ENCODE measurements at regions not wholly inside any gene's neighbourhood (a gene's known extent, or its start where the extent isn't known, plus 50 kb on each side); places are given as distances from the start of the nearest gene placed in this dataset.

DNA sequence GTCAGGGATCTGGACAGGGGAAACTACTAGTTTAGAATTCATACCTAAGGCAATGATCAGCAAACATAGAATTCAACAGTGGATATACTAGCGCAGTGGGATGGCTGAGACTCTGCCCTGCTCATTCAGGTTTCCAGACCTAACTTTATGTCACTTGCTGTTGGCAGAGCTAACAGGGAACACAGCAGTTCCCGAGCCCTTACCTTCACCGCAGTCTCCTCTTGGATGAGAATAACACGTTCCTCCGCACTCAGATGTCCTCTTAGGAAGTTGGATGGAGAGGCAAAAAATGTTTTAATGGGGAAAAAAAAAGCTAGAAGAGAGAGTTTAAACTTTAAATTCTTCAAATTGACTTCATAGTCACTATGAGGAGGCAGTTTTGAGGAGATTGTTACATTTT, 159.7 kb upstream of the FREM2 start:
- H3K27me3 Mint-ChIP-seq (ENCODE audit: low read depth), result peaks cover 9% of the 10 kb centered on the region
- intact Hi-C loops (cut with micrococcal nuclease), result no loop called here
- DNase-seq, result no peak
- H3K36me3 Mint-ChIP-seq (ENCODE audit: low read depth), result no peaks in the 10 kb centered on the region
- H3K27ac Mint-ChIP-seq, result no peak overlapping the region
- no peak overlapping the region for H3K4me3 Mint-ChIP-seq
- H3K9me3 Mint-ChIP-seq, result no peaks in the 10 kb centered on the region
- CTCF ChIA-PET, result no interaction called here
- no peaks in the 10 kb centered on the region for H3K4me1 Mint-ChIP-seq (ENCODE audit: low read depth)

DNA sequence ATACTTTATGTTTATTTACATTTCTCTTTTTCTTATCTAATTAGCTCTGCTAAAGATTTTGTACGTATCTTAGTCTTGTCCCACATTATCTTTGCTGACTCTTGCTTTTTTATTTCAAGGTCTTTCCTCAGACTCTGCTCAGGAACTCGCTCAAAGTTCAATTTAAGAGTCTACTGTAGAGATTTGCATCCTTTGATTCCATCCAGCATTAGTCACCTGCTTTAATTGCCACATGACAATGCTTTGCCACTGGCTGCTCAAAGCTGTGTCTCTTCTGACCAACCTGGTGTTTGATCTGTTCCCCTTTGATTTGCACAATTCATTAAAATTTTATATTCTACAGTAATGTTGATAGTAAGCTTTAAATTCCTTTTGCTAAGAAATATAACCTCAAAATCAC, 157.9 kb upstream of the FREM2 start:
- H3K36me3 Mint-ChIP-seq (ENCODE audit: low read depth), result no peaks in the 10 kb centered on the region
- H3K9me3 Mint-ChIP-seq, result no peaks in the 10 kb centered on the region
- no peaks in the 10 kb centered on the region for H3K4me1 Mint-ChIP-seq (ENCODE audit: low read depth)
- H3K27ac Mint-ChIP-seq, result no peak overlapping the region
- peaks cover 6% of the 10 kb centered on the region for H3K27me3 Mint-ChIP-seq (ENCODE audit: low read depth)
- intact Hi-C loops (cut with micrococcal nuclease), result no loop called here
- no peak for DNase-seq
- CTCF ChIA-PET, result interaction anchor here (0.7 kb wide), 1 partner anchor 1329 kb away, joined by 3 read pairs; no protein-coding TSS in a partner anchor
- no peak overlapping the region for H3K4me3 Mint-ChIP-seq

DNA sequence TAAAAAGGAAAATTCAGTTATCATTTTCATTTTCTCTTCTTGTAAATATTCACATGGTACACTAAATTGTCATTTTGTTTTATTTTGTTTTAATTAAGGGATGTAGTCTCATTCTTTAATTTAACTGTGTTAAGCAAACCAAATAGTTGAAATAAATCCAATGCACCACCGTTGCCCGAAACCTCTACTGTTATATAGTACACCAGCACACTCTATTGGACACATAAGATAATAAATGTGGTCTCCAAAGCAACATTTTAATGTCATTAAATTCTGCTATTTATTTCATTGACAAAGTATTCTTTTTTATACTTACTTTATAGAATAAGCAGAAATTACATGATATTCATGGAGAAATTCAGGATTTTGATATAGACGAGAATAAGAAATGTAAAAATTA, 156.4 kb upstream of the FREM2 start:
- no peak overlapping the region for H3K4me3 Mint-ChIP-seq
- H3K27ac Mint-ChIP-seq, result no peak overlapping the region
- H3K4me1 Mint-ChIP-seq (ENCODE audit: low read depth), result no peaks in the 10 kb centered on the region
- H3K36me3 Mint-ChIP-seq (ENCODE audit: low read depth), result no peaks in the 10 kb centered on the region
- CTCF ChIA-PET, result no interaction called here
- peaks cover 6% of the 10 kb centered on the region for H3K27me3 Mint-ChIP-seq (ENCODE audit: low read depth)
- intact Hi-C loops (cut with micrococcal nuclease), result no loop called here
- no peaks in the 10 kb centered on the region for H3K9me3 Mint-ChIP-seq
- DNase-seq, result no peak

GRCh38 chr13:38535261-38535660, 151.6 kb upstream of the FREM2 start:
- Mint-ChIP-seq H3K36me3 (ENCODE audit: low read depth) (no peaks in the 10 kb centered on the region), H3K4me3 (no peak overlapping the region), H3K9me3 (no peaks in the 10 kb centered on the region), H3K4me1 (ENCODE audit: low read depth) (no peaks in the 10 kb centered on the region), H3K27me3 (ENCODE audit: low read depth) (peaks cover 3% of the 10 kb centered on the region), H3K27ac (no peak overlapping the region)
- intact Hi-C loops (cut with micrococcal nuclease), result no loop called here
- CTCF ChIA-PET, result no interaction called here
- no peak for DNase-seq

DNA sequence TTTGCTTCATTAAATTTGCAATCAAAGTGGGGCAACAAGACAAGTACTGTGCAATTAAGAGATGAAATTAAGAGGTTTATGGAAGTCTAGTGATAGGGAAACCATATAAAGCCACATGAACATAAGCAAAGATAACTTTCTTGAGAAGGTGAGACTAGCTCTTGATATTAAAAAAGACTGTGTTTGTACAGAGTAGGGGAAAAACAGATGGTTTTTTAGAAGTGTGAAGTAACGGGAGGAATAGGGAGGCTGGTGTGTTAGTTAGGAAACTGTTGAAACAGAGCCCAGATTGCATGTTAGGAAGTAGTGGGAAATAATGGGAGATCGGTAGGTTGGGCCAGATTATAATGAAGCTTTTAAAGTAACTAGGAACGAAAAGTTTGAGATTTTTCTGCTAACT, 149.8 kb upstream of the FREM2 start:
- H3K9me3 Mint-ChIP-seq, result no peaks in the 10 kb centered on the region
- H3K4me3 Mint-ChIP-seq, result no peak overlapping the region
- H3K27me3 Mint-ChIP-seq (ENCODE audit: low read depth), result no peaks in the 10 kb centered on the region
- H3K27ac Mint-ChIP-seq, result no peak overlapping the region
- no peaks in the 10 kb centered on the region for H3K4me1 Mint-ChIP-seq (ENCODE audit: low read depth)
- no peaks in the 10 kb centered on the region for H3K36me3 Mint-ChIP-seq (ENCODE audit: low read depth)
- CTCF ChIA-PET, result no interaction called here
- intact Hi-C loops (cut with micrococcal nuclease), result no loop called here
- DNase-seq, result no peak

GRCh38 chr13:38538422-38538821, 148.5 kb upstream of the FREM2 start:
- intact Hi-C loops (cut with micrococcal nuclease), result no loop called here
- Mint-ChIP-seq H3K9me3 (no peaks in the 10 kb centered on the region), H3K4me3 (no peak overlapping the region), H3K4me1 (ENCODE audit: low read depth) (no peaks in the 10 kb centered on the region), H3K27me3 (ENCODE audit: low read depth) (no peaks in the 10 kb centered on the region), H3K27ac (no peak overlapping the region), H3K36me3 (ENCODE audit: low read depth) (no peaks in the 10 kb centered on the region)
- CTCF ChIA-PET, result no interaction called here
- DNase-seq, result no peak

DNA sequence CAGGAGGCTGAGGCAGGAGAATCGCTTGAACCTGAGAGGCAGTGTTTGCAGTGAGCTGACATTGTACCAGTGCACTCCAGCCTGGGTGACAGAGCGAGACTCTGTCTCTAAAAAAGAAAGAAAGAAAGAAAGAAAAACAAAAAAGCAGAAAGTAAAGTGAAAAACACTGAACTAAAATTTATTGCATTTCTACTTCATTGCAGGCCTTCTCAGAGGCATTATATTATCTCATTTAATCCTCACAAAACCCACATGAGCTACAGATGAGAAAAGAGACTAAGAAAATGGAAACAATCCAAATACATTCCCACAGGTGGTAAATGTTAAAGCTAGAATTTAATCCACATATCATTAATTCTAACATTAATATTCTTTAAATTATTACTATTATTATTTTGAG, 147.2 kb upstream of the FREM2 start:
- Mint-ChIP-seq H3K4me1 (ENCODE audit: low read depth) (no peaks in the 10 kb centered on the region), H3K4me3 (no peak overlapping the region), H3K27ac (no peak overlapping the region), H3K9me3 (no peaks in the 10 kb centered on the region), H3K36me3 (ENCODE audit: low read depth) (no peaks in the 10 kb centered on the region), H3K27me3 (ENCODE audit: low read depth) (no peaks in the 10 kb centered on the region)
- DNase-seq, result no peak
- intact Hi-C loops (cut with micrococcal nuclease), result no loop called here
- CTCF ChIA-PET, result no interaction called here

DNA sequence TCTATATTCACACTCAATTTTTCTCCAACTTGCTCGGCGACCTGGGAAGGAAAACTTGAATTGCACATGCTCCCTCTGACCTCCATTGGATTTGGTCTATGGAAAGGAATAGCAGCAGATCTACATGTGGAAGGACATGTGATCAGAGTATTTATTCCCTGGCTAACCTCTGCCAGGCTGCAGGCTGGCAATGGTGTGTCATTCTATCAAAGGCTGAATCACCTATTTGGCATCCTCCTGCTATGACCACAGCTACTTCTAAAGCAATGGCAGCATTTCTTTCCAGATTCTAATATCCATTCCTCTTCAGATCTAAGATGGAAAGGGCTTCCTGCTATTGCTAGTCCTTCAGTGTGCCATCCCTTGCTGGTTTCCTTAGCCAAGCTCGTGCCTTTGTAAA, 144.3 kb upstream of the FREM2 start:
- intact Hi-C loops (cut with micrococcal nuclease), result no loop called here
- no peaks in the 10 kb centered on the region for H3K4me1 Mint-ChIP-seq (ENCODE audit: low read depth)
- CTCF ChIA-PET, result no interaction called here
- H3K27me3 Mint-ChIP-seq (ENCODE audit: low read depth), result no peaks in the 10 kb centered on the region
- H3K27ac Mint-ChIP-seq, result no peak overlapping the region
- no peaks in the 10 kb centered on the region for H3K36me3 Mint-ChIP-seq (ENCODE audit: low read depth)
- no peak for DNase-seq
- H3K9me3 Mint-ChIP-seq, result no peaks in the 10 kb centered on the region
- H3K4me3 Mint-ChIP-seq, result no peak overlapping the region

DNA sequence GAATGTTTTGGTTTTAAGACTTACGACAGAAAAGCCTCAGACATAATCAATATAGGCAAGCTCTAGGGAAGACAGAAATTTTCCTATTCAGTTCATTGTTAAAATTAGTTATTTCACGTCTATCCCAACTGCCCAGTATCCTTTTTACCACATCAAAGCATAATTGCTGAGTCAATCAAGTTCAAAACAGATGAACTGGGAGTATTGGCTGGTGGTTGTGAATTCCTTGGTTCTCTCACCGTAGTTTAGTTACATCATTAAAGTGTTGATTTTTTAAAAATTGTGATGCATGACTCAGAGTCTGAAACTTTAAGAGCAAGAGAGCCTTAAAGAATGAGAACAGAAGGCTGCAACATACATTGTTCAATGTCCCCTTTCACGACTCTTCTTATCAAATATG, 143.3 kb upstream of the FREM2 start:
- Mint-ChIP-seq H3K27ac (no peak overlapping the region), H3K9me3 (no peaks in the 10 kb centered on the region), H3K27me3 (ENCODE audit: low read depth) (no peaks in the 10 kb centered on the region), H3K36me3 (ENCODE audit: low read depth) (no peaks in the 10 kb centered on the region), H3K4me3 (no peak overlapping the region), H3K4me1 (ENCODE audit: low read depth) (no peaks in the 10 kb centered on the region)
- CTCF ChIA-PET, result no interaction called here
- intact Hi-C loops (cut with micrococcal nuclease), result no loop called here
- no peak for DNase-seq

GRCh38 chr13:38563739-38564138, 123.1 kb upstream of the FREM2 start:
- DNase-seq, result no peak
- Mint-ChIP-seq H3K4me1 (ENCODE audit: low read depth) (no peaks in the 10 kb centered on the region), H3K27me3 (ENCODE audit: low read depth) (no peaks in the 10 kb centered on the region), H3K4me3 (no peak overlapping the region), H3K36me3 (ENCODE audit: low read depth) (no peaks in the 10 kb centered on the region), H3K9me3 (no peaks in the 10 kb centered on the region), H3K27ac (no peak overlapping the region)
- intact Hi-C loops (cut with micrococcal nuclease), result no loop called here
- CTCF ChIA-PET, result no interaction called here

DNA sequence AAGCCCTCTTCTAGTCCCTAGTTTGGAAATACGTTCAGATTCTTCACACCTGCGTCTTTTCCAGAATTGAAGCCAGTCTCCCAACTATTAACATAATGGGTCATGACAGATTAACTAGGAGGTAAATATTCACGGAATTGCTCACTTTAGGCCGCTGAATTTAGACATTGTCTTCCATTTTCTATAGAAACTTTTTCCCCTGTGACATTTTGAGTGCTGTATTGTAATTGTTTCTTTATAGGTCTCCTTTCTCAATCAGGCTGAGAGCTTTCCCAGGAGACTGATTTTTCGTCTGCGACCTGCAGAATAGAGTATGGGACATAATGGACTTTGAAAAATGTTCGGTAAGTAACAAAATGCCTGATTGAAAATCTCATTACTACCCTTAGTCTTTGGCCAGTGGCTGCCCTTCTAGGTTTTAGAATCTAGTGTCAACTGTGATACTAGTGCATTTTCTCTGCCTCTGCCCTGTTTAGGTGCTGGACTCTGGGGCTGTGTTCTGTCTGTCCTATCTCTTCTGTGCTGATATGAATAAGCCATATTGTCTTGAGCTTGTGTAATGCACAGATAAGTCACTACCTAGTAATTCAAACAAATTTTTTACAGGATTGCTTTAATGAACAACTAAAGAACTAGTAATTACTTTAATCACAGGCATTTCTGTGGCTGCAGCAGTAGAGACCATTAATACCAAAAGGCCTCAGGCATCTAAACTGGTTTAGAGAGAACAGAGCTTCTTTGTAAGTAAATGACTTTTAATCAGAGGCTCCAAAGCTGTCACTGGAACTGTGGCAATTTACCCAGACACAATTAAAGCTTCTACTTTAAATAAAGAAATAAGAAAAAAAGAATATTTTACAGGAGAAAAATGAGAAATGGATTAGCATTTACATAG, 122.4 kb upstream of the FREM2 start:
- CTCF ChIA-PET, result no interaction called here
- H3K27ac Mint-ChIP-seq, result no peak overlapping the region
- no peaks in the 10 kb centered on the region for H3K9me3 Mint-ChIP-seq
- H3K4me3 Mint-ChIP-seq, result no peak overlapping the region
- DNase-seq, result no peak
- H3K36me3 Mint-ChIP-seq (ENCODE audit: low read depth), result no peaks in the 10 kb centered on the region
- intact Hi-C loops (cut with micrococcal nuclease), result no loop called here
- H3K4me1 Mint-ChIP-seq (ENCODE audit: low read depth), result no peaks in the 10 kb centered on the region
- H3K27me3 Mint-ChIP-seq (ENCODE audit: low read depth), result peaks cover 2% of the 10 kb centered on the region

- Mint-ChIP-seq H3K4me1 (ENCODE audit: low read depth) (no peaks in the 10 kb centered on the region), H3K9me3 (no peaks in the 10 kb centered on the region), H3K27me3 (ENCODE audit: low read depth) (peaks cover 11% of the 10 kb centered on the region), H3K4me3 (no peak overlapping the region), H3K36me3 (ENCODE audit: low read depth) (no peaks in the 10 kb centered on the region), H3K27ac (no peak overlapping the region)
- DNase-seq, result no peak
- intact Hi-C loops (cut with micrococcal nuclease), result no loop called here
- CTCF ChIA-PET, result no interaction called here
These were observed 120.9 kb upstream of the FREM2 start for GRCh38 chr13:38566023-38566422.

- CTCF ChIA-PET, result no interaction called here
- intact Hi-C loops (cut with micrococcal nuclease), result no loop called here
- DNase-seq, result no peak
- H3K4me1 Mint-ChIP-seq (ENCODE audit: low read depth), result no peaks in the 10 kb centered on the region
- no peak overlapping the region for H3K4me3 Mint-ChIP-seq
- no peaks in the 10 kb centered on the region for H3K9me3 Mint-ChIP-seq
- no peaks in the 10 kb centered on the region for H3K36me3 Mint-ChIP-seq (ENCODE audit: low read depth)
- no peak overlapping the region for H3K27ac Mint-ChIP-seq
- peaks cover 11% of the 10 kb centered on the region for H3K27me3 Mint-ChIP-seq (ENCODE audit: low read depth)
These were observed 120.4 kb upstream of the FREM2 start for GRCh38 chr13:38566519-38566918.

Data from activated naive CD4-positive, alpha-beta T cell treated with anti-CD3 and anti-CD28 coated beads for 36 hours (primary cell).